ENCODE measurements at regions not wholly inside any gene's neighbourhood (a gene's known extent, or its start where the extent isn't known, plus 50 kb on each side); places are given as distances from the start of the nearest gene placed in this dataset.

DNA sequence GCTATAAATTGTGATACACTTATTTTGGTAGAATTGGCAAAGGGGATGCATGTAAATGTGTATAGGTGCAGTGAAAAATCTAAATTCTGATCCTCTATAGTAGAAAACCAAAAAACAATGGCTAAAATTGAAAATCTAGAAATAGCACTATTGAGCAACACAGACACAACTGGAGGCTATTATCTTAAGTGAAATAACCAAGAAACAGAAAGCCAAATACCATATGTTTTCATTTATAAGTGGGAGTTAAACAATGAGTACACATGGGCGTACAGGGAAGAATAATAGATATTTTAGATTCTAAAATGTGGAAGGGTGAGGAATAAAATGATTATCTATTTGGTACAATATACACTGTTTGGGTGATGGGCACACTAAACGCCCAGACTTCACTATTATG, 183.2 kb upstream of the TUSC1 start:
- Histone ChIP-seq H3K4me1 (no peaks in the 10 kb centered on the region), H3K9me3 (no peaks in the 10 kb centered on the region), H3K36me3 (no peaks in the 10 kb centered on the region), H3K27ac (no peak overlapping the region), H3K4me3 (no peak overlapping the region), H3K27me3 (no peaks in the 10 kb centered on the region)
- TF ChIP-seq POLR2AphosphoS5 (IDR thresholded peaks at IDR 0.05), result no peak
- TF ChIP-seq, protein P1, sequence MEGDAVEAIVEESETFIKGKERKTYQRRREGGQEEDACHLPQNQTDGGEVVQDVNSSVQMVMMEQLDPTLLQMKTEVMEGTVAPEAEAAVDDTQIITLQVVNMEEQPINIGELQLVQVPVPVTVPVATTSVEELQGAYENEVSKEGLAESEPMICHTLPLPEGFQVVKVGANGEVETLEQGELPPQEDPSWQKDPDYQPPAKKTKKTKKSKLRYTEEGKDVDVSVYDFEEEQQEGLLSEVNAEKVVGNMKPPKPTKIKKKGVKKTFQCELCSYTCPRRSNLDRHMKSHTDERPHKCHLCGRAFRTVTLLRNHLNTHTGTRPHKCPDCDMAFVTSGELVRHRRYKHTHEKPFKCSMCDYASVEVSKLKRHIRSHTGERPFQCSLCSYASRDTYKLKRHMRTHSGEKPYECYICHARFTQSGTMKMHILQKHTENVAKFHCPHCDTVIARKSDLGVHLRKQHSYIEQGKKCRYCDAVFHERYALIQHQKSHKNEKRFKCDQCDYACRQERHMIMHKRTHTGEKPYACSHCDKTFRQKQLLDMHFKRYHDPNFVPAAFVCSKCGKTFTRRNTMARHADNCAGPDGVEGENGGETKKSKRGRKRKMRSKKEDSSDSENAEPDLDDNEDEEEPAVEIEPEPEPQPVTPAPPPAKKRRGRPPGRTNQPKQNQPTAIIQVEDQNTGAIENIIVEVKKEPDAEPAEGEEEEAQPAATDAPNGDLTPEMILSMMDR (IDR thresholded peaks at IDR 0.05), result no peak
- no peak for TF ChIP-seq POLR2A (IDR thresholded peaks at IDR 0.05)
- DNase-seq (ENCODE audit: low spot score in 2 of 2), result no peak
- intact Hi-C loops (cut with DNase I; ENCODE audit: low total_unique reads), result no loop called here

DNA sequence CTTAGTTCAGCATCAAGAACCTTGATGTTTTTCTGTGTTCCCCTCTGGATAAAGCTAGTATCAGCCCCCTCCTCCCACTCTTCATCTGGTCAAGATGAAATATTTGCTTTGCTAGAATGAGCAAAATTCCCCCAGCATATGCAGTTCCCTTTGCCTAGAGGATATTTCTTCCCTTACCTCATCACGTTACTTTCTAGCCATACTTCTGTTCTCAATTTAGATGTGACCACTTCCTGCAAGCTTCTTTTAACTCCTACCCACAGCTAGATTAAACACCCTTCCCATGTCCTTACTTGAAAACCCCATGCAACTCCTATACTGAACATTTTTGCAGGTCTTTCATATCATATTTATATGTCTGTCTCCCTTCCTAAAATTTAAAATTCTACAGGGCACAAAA, 178.9 kb upstream of the TUSC1 start:
- DNase-seq (ENCODE audit: low spot score in 2 of 2), result no peak
- intact Hi-C loops (cut with DNase I; ENCODE audit: low total_unique reads), result loop anchor here (2.0 kb wide), 1 partner anchor 22 kb away; no protein-coding TSS in a partner anchor
- H3K27ac ChIP-seq, result no peak overlapping the region
- H3K36me3 ChIP-seq, result no peaks in the 10 kb centered on the region
- H3K4me1 ChIP-seq, result no peaks in the 10 kb centered on the region
- H3K9me3 ChIP-seq, result peaks cover 9 to 10% of the 10 kb centered on the region in 2 donors
- H3K4me3 ChIP-seq, result no peak overlapping the region
- TF ChIP-seq POLR2A (IDR thresholded peaks at IDR 0.05) (no peak), POLR2AphosphoS5 (IDR thresholded peaks at IDR 0.05) (no peak)
- TF ChIP-seq, protein P1 (IDR thresholded peaks at IDR 0.05), result no peak
- H3K27me3 ChIP-seq, result no peaks in the 10 kb centered on the region

DNA sequence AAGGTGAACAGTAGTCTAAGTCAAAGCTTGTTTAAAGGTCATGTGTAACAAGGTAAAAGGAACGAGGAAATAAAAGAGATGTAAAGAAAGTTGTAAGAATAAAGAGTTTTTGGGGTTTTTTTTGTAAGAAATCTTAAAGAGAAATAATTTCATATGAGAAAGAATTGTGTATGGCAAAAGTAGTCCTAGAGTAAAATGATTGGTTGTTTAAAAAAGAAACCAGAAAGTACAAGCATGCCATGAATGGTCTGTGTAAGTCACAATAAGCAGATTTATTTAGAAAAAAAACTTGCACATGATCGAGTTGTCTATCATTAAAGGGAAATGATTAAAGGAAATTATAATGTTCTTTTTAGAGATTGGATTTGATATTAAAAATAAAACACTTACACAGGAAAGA, 172.6 kb upstream of the TUSC1 start:
- H3K27me3 ChIP-seq, result no peaks in the 10 kb centered on the region
- H3K4me3 ChIP-seq, result no peak overlapping the region
- H3K27ac ChIP-seq, result no peak overlapping the region
- peaks cover 10 to 18% of the 10 kb centered on the region in 2 donors for H3K9me3 ChIP-seq
- no peak for DNase-seq (ENCODE audit: low spot score in 2 of 2)
- intact Hi-C loops (cut with DNase I; ENCODE audit: low total_unique reads), result no loop called here
- no peak for TF ChIP-seq POLR2AphosphoS5 (IDR thresholded peaks at IDR 0.05)
- TF ChIP-seq, protein P1 (IDR thresholded peaks at IDR 0.05), result no peak
- no peak for TF ChIP-seq POLR2A (IDR thresholded peaks at IDR 0.05)
- H3K36me3 ChIP-seq, result no peaks in the 10 kb centered on the region
- H3K4me1 ChIP-seq, result no peaks in the 10 kb centered on the region

DNA sequence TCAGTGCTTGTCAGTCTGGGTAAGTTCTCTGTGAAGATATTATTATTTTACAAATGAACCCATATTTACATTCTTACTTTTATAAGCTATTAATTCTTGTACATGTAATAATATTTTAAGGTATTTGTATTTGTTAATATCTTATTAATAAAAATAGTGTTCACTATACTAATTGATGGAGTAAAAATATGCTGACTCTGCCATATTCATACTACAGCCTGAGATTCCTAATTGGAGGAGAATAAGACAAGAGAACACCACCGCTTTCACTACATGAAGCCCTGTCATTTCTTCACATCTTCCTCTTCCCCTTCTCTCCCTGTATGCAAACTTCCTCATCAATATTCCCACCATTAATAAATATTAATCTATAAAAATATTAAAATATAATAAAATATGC, 167.6 kb upstream of the TUSC1 start:
- H3K36me3 ChIP-seq, result no peaks in the 10 kb centered on the region
- TF ChIP-seq POLR2A (IDR thresholded peaks at IDR 0.05) (no peak), POLR2AphosphoS5 (IDR thresholded peaks at IDR 0.05) (no peak)
- TF ChIP-seq, protein P1 (IDR thresholded peaks at IDR 0.05), result no peak
- intact Hi-C loops (cut with DNase I; ENCODE audit: low total_unique reads), result no loop called here

DNA sequence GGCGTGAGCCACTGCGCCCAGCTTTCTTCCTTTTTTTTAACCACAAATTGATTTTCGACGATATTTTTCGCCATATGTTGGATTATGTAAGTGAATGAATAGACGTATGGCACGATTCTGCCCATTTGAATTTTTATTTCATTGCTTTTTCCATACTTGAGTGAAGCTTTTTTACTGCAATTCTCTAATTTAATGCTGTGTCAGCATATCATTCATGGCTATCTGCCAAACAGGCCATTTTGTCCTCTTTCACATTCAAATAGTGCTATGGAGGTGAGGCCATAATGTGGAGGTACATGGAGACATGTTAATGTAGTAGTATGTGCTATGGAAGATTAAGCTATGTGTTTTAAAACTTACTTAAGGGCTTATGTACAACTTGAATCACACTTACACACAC, 152.1 kb upstream of the TUSC1 start:
- Histone ChIP-seq H3K36me3 (no peaks in the 10 kb centered on the region), H3K27ac (no peak overlapping the region), H3K4me3 (no peak overlapping the region), H3K27me3 (no peaks in the 10 kb centered on the region), H3K4me1 (no peaks in the 10 kb centered on the region), H3K9me3 (peaks cover 11 to 18% of the 10 kb centered on the region in 2 donors)
- intact Hi-C loops (cut with DNase I; ENCODE audit: low total_unique reads), result loop anchor here (5.0 kb wide), 1 partner anchor 722 kb away; no protein-coding TSS in a partner anchor
- no peak for DNase-seq (ENCODE audit: low spot score in 2 of 2)
- no peak for TF ChIP-seq POLR2AphosphoS5 (IDR thresholded peaks at IDR 0.05)
- TF ChIP-seq, protein P1 (IDR thresholded peaks at IDR 0.05), result no peak
- TF ChIP-seq POLR2A (IDR thresholded peaks at IDR 0.05), result no peak

More for the DNA sequence above, 167.6 kb upstream of the TUSC1 start:
- no peak for DNase-seq (ENCODE audit: low spot score in 2 of 2)
- H3K4me3 ChIP-seq, result no peak overlapping the region
- H3K9me3 ChIP-seq, result peaks cover 0 to 3% of the 10 kb centered on the region in 2 donors
- H3K27ac ChIP-seq, result no peak overlapping the region
- no peaks in the 10 kb centered on the region for H3K4me1 ChIP-seq
- no peaks in the 10 kb centered on the region for H3K27me3 ChIP-seq

Data from breast epithelium (tissue), 4 donors.